ENCODE measurements at regions not wholly inside any gene's neighbourhood (a gene's known extent, or its start where the extent isn't known, plus 50 kb on each side); places are given as distances from the start of the nearest gene placed in this dataset.

- H3K36me3 ChIP-seq = no peaks in the 10 kb centered on the region
- TF ChIP-seq, protein P1, sequence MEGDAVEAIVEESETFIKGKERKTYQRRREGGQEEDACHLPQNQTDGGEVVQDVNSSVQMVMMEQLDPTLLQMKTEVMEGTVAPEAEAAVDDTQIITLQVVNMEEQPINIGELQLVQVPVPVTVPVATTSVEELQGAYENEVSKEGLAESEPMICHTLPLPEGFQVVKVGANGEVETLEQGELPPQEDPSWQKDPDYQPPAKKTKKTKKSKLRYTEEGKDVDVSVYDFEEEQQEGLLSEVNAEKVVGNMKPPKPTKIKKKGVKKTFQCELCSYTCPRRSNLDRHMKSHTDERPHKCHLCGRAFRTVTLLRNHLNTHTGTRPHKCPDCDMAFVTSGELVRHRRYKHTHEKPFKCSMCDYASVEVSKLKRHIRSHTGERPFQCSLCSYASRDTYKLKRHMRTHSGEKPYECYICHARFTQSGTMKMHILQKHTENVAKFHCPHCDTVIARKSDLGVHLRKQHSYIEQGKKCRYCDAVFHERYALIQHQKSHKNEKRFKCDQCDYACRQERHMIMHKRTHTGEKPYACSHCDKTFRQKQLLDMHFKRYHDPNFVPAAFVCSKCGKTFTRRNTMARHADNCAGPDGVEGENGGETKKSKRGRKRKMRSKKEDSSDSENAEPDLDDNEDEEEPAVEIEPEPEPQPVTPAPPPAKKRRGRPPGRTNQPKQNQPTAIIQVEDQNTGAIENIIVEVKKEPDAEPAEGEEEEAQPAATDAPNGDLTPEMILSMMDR (IDR thresholded peaks at IDR 0.05) = no peak
- no peak for DNase-seq (ENCODE audit: low spot score)
- no peaks in the 10 kb centered on the region for H3K27me3 ChIP-seq
- H3K9me3 ChIP-seq = no peaks in the 10 kb centered on the region
- H3K27ac ChIP-seq = no peak overlapping the region
- no peak overlapping the region for H3K4me3 ChIP-seq
- H3K4me1 ChIP-seq = no peaks in the 10 kb centered on the region
Measured at GRCh38 chr6:50952092-50952907, 133.6 kb downstream of the TFAP2B start.

DNA sequence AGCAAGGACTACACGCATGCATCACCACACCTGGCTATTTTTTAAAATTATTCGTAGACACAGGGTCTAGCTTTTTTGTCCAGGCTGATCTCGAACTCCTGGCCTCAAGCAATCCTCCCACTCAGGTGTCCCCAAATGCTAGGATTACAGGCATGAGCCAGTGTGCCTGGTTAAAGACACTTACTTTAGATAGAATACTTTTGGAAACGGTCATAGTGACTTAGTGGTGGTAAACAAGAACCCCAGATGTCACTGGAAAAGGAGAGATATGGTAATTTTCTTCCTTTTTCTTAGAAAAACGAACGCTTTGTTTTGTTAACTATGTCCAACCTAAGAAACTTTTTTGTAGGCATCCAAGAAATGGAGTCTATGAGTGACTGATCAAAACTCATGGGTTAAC lies 137.3 kb downstream of the TFAP2B start:
- TF ChIP-seq, protein P1 (IDR thresholded peaks at IDR 0.05) = no peak
- no peak overlapping the region for H3K4me3 ChIP-seq
- no peak for DNase-seq (ENCODE audit: low spot score)
- no peak overlapping the region for H3K27ac ChIP-seq
- no peaks in the 10 kb centered on the region for H3K4me1 ChIP-seq
- H3K27me3 ChIP-seq = no peaks in the 10 kb centered on the region
- H3K9me3 ChIP-seq = no peaks in the 10 kb centered on the region
- no peaks in the 10 kb centered on the region for H3K36me3 ChIP-seq

DNA sequence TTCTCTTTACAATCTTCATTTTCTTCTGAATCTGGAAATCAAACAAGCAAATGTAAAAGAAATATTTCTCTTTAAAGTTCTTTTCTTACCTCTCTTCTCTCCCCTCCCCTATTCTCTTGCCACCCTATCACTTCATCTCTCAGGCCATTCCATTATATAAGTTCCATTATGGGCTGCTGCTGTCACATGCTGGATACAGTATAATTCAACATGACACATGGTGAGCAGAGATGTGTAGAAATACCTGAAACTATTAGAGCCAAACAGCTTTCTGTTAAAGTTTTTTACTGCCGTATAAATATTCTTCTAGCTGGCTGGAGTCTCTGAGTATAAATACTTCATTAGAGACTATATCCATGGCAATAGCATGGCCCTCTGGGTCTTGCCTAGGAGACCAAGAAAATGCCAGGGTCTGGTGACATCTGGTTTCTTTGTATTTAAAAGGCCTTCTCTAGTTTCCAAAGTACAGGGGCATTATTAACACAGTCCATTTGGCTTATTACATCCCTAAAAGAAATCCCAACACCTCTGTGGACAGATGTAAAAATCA lies 139.6 kb downstream of the TFAP2B start:
- Histone ChIP-seq H3K4me1 (no peaks in the 10 kb centered on the region), H3K36me3 (no peaks in the 10 kb centered on the region), H3K9me3 (no peaks in the 10 kb centered on the region), H3K27me3 (no peaks in the 10 kb centered on the region), H3K27ac (no peak overlapping the region), H3K4me3 (no peak overlapping the region)
- DNase-seq (ENCODE audit: low spot score) = no peak
- TF ChIP-seq, protein P1 (IDR thresholded peaks at IDR 0.05) = no peak

GRCh38 chr6:50959081-50959641 lies 140.5 kb downstream of the TFAP2B start:
- Histone ChIP-seq H3K27me3 (no peaks in the 10 kb centered on the region), H3K9me3 (no peaks in the 10 kb centered on the region), H3K4me1 (no peaks in the 10 kb centered on the region), H3K4me3 (no peak overlapping the region), H3K36me3 (no peaks in the 10 kb centered on the region), H3K27ac (no peak overlapping the region)
- no peak for DNase-seq (ENCODE audit: low spot score)
- TF ChIP-seq, protein P1 (IDR thresholded peaks at IDR 0.05) = no peak

- Histone ChIP-seq H3K9me3 (no peaks in the 10 kb centered on the region), H3K27ac (no peak overlapping the region), H3K27me3 (no peaks in the 10 kb centered on the region), H3K36me3 (no peaks in the 10 kb centered on the region), H3K4me3 (no peak overlapping the region), H3K4me1 (no peaks in the 10 kb centered on the region)
- DNase-seq (ENCODE audit: low spot score) = no peak
- TF ChIP-seq, protein P1 (IDR thresholded peaks at IDR 0.05) = no peak
Measured at GRCh38 chr6:50961611-50962010, 142.9 kb downstream of the TFAP2B start.
